ENCODE measurements at regions not wholly inside any gene's neighbourhood (a gene's known extent, or its start where the extent isn't known, plus 50 kb on each side); places are given as distances from the start of the nearest gene placed in this dataset.
"Not testable (repeated sequence)": the region's sequence is repeated elsewhere in the genome, so short reads cannot be mapped to it uniquely, and the experiment has no call there.

GRCh38 chr3:65148687-65149086 is 460.9 kb upstream of the ADAMTS9 start:
- no peak for DNase-seq (ENCODE audit: low read depth)
- no peak for TF ChIP-seq CTCF (IDR thresholded peaks at IDR 0.05; ENCODE audit: insufficient read depth, low read depth, low read length, missing control alignments)
- H3K4me3 ChIP-seq (ENCODE audit: low read length), result no peak overlapping the region

GRCh38 chr3:65146179-65146578 is 458.4 kb upstream of the ADAMTS9 start:
- no peak for TF ChIP-seq CTCF (IDR thresholded peaks at IDR 0.05; ENCODE audit: insufficient read depth, low read depth, low read length, missing control alignments)
- no peak overlapping the region for H3K4me3 ChIP-seq (ENCODE audit: low read length)
- DNase-seq (ENCODE audit: low read depth), result peak; percentile 96

- no peak for DNase-seq (ENCODE audit: low read depth)
- TF ChIP-seq CTCF (IDR thresholded peaks at IDR 0.05; ENCODE audit: insufficient read depth, low read depth, low read length, missing control alignments), result no peak
- no peak overlapping the region for H3K4me3 ChIP-seq (ENCODE audit: low read length)
Measured at GRCh38 chr3:65145680-65146079, 457.9 kb upstream of the ADAMTS9 start.

- DNase-seq (ENCODE audit: low read depth), result peak; percentile 13
- TF ChIP-seq CTCF (IDR thresholded peaks at IDR 0.05; ENCODE audit: insufficient read depth, low read depth, low read length, missing control alignments), result no peak
Measured at GRCh38 chr3:65144791-65145351, 457.1 kb upstream of the ADAMTS9 start.

GRCh38 chr3:65142456-65142855 is 454.7 kb upstream of the ADAMTS9 start:
- no peak for TF ChIP-seq CTCF (IDR thresholded peaks at IDR 0.05; ENCODE audit: insufficient read depth, low read depth, low read length, missing control alignments)
- no peak for DNase-seq (ENCODE audit: low read depth)
- H3K4me3 ChIP-seq (ENCODE audit: low read length), result no peak overlapping the region

More at GRCh38 chr3:65144791-65145351, 457.1 kb upstream of the ADAMTS9 start:
- no peak overlapping the region for H3K4me3 ChIP-seq (ENCODE audit: low read length)

- DNase-seq (ENCODE audit: low read depth), result no peak
- no peak for TF ChIP-seq CTCF (IDR thresholded peaks at IDR 0.05; ENCODE audit: insufficient read depth, low read depth, low read length, missing control alignments)
- no peak overlapping the region for H3K4me3 ChIP-seq (ENCODE audit: low read length)
Measured at GRCh38 chr3:65138556-65138955, 450.8 kb upstream of the ADAMTS9 start.

GRCh38 chr3:65133752-65134151 is 446.0 kb upstream of the ADAMTS9 start:
- H3K4me3 ChIP-seq (ENCODE audit: low read length); DNase-seq (ENCODE audit: low read depth): not testable (repeated sequence)
